Skin epidermis (tissue), 12 donors: ENCODE measurements at regions not wholly inside any gene's neighbourhood (a gene's known extent, or its start where the extent isn't known, plus 50 kb on each side); places are given as distances from the start of the nearest gene placed in this dataset.
"Not testable (repeated sequence)": the region's sequence is repeated elsewhere in the genome, so short reads cannot be mapped to it uniquely, and the experiment has no call there.

Experiments
- H3K27ac ChIP-seq, 21 experiments: fragments of 200-600 bp; sonication (generic) in 11 of 21; one replicate each; pipeline ENCODE4 v1.5.0; 2020; ENCODE audit warnings: mild to moderate bottlenecking in 3 of 21, inconsistent platforms in 2 of 21, moderate library complexity in 2 of 21
- H3K4me3 ChIP-seq, 7 experiments: fragments of 200-600 bp; sonication (generic) in 2 of 7; one replicate each; pipeline ENCODE4 v1.5.0; 2020; ENCODE audit warnings: inconsistent platforms in 2 of 7, mild to moderate bottlenecking in 2 of 7, moderate library complexity in 1 of 7

DNA sequence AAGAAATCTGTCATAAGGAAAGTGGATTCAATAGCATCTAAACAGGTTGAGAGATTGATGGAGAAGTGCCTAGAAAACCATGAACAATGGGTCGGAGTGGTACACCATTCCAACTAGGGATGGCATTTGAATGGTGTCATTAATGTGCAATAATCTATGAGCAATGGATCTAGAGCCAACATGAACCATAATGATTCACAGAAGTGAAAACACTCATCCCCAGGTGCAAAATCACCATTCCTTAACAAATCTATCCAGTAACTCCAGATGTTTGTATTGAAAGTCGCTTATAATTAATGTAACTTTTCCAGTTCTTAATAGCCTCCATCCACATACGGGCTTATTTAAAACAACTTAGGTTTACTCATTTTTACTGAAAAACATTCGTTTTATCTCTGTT lies 201.3 kb upstream of the ADGRL4 start:
- Histone ChIP-seq H3K4me3 (no peak overlapping the region), H3K27ac (no peak overlapping the region)

DNA sequence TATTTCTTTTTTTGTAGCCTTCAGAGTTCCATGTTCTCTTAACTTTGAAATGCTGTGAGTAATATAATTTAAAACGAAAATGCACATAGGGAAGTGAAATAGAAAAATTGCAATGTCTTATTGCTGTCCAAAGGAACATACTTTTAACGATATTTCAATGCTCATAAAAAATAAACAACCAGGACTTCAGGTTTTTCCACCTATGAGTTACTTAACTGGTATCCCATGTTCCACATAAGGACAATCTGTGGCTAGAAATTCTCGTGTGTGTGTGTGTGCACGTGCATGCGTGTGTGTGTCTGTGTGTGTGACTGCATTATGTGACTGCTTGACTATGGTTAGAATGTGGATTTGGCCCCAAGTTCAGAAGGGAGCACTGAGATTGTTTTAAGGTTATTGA lies 200.8 kb upstream of the ADGRL4 start:
- H3K27ac ChIP-seq = no peak overlapping the region

DNA sequence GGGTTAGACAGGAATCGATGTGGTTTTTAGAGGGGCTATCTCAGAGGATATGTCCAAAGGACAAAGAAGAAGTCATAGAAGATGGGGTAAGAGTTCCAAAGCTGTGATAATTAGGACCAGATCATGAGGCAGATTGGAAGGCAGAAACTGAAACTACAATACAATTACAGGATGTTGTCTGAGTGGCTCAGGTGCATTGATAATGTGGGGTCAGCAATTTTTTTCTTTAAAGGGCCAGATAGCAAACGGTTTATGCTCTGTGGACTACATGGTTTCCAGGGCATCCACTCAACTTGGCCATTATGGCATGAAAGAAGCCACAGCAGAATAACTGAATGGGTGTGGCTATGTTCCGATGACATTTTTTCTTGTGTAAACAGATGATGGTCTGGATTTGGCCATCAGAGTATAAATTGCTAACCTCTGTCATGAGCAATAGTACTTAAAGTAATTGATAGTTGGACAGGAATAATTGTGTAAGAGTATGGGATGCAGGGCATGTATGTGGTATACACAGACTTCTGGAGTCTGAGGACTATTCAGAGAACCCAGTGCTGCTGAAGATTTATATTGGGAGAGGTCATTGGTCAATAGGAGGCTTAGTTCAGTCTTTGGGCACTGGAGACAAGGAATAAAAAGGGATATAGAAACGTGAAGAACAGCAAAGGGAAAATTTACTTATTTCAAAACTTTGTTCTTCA lies 198.4 kb upstream of the ADGRL4 start:
- Histone ChIP-seq H3K4me3 (no peak overlapping the region), H3K27ac (no peak overlapping the region)

More for the DNA sequence above, 200.8 kb upstream of the ADGRL4 start:
- no peak overlapping the region for H3K4me3 ChIP-seq

DNA sequence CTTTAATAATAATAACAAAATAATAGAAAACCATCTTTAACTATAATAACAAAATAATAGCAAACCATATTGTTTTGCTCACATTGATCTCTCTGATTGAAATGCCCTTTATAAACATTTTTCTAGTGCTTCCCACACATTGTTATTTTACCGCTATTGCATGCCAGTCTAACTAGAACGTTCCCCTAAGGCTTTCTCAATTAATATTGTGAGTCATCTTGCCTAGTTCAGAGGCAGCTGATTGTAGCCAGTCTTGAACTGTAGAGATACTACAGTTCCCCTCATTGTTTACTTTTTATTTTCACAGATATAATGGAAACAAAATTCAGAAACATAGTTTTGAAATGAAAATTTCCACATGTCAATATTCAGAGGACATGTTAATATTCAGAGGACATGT lies 192.3 kb upstream of the ADGRL4 start:
- no peak overlapping the region for H3K27ac ChIP-seq
- no peak overlapping the region for H3K4me3 ChIP-seq

DNA sequence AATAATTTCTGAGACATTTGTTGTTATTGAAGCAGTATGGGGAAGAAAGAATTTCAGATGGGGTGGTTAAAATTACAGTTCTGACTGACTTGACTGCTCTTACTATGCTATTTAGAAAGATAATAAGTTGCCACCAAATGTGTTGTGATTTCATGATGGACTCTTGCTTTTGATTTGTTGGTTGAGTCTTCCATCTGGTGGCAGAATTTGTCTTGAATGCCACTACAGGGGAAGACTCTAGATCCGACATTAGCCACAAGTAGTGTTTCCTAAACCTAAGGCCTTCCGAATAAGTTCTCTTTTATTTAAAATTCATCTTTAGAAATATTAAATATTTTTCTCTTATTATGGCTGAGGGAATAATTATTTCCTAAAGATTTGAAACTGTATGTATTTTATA lies 190.9 kb upstream of the ADGRL4 start:
- no peak overlapping the region for H3K27ac ChIP-seq
- H3K4me3 ChIP-seq = no peak overlapping the region

DNA sequence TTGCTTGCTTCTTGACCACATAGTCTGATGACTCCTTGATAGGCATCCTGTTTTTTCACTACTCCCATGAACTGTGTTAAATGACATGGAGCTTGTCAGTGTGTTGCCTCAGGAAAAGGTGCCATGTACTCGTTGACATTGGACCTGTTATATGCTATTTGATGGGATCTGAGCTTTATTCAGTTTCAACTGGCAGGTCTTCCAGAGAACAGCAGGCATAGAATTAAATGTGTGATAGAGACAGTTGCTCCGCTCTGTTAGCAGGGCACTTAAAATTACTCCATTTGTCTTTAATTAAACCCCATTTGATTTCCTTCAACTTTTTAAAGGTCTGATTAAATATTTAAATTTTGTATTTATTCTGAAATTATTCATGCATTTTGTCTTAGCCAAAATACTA lies 189.7 kb upstream of the ADGRL4 start:
- no peak overlapping the region for H3K27ac ChIP-seq
- no peak overlapping the region for H3K4me3 ChIP-seq

DNA sequence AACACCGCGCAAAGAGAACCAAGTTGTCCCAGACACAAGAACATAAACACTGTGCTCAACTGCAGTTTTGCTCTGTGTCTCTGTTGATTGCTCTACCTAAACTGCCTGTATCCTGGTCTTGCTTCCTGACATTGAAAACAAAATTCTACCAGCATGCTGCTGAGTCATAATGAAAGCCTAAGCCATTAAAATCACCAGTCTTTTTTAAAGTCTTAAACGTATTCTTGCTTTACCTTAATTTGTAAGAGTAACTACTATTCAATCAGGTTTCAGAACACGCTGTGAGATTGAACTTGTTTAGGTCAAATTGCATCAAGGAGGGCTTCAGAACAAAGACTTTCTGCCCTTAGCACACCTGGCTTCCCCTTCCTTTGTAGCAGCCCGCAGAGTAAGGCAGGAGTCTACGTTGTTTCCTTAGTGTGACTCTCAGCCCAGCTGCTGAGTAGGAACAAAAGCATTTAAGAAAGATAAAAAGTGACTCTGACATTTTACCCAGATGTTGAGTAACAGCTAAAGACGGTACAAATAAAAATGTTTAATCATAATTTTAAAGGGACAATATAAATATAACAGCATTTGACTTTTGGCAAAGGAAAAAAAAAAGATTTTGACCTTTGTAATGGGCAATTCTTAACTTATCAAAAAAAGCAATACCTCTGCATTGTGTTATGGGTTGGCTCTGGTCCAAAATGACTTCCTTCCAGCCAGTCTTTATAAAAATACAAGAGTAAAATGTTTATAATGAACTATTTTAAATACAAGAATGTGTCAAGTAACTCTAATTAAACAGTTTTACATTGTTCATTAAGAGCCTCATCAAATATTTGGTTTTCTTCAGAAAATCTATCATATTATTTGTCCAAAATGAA lies 186.9 kb upstream of the ADGRL4 start:
- Histone ChIP-seq H3K27ac (peak overlapping the region in 1 of 21 experiments; percentile 56), H3K4me3 (no peak overlapping the region)

DNA sequence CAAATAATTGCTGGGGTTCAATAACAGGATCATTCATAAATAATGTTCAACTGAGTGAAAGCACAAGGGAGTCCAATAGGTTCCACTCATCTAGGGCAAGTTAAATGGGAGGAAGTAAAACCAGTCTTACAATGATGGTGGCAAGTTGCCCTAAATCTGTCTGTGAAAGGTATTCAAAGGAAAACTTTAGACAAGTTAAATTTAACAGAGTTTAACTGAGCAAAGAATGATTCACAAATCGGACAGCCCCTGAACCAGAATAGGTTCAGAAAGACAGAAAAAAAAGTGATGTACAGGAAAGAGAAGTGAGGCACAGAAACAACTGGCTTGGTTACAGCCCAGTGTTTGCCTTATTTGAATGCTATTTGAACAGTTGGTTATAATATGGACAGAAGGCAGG lies 183.5 kb upstream of the ADGRL4 start:
- H3K27ac ChIP-seq = no peak overlapping the region
- H3K4me3 ChIP-seq = no peak overlapping the region

DNA sequence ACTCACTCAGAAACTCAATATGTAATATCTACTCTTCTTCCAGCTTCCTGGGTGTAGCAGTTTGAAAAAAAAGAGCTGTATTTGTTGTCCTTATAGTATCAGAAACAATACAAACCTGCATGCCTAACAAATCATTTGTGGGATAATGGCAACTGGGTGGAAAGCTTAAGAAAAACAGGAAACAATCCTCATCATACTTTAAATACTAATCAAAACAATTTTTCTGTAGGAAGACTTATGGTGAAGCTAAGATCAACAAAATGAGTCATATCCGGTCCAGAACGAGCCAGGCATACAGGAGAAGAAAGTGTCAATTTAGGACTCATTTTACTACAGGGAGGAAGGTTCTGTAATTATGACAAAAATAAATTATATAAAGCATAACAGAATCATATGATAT lies 181.8 kb upstream of the ADGRL4 start:
- Histone ChIP-seq H3K4me3 (no peak overlapping the region), H3K27ac (peak overlapping the region in 2 of 21 experiments; percentile 43 to 54)

DNA sequence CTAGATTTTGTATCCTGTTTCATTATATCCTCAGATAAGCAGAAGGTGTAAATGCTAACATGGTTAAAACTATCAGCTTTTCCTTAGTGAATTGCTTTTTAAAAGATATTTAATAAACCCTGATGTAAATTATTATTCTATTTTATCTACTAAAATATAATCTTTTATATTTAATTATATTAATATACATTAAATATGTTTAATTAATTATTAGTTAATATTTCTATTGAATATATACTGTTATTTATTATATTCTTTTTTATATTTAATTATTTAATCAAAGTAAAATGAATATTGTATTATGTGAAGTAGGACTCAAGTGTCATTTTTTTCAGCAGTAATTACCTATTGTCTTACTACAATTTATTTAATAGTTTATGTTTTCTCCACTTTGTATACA lies 179.7 kb upstream of the ADGRL4 start:
- Histone ChIP-seq H3K27ac (peak overlapping the region in 2 of 21 experiments; percentile 64 to 65), H3K4me3 (peak overlapping the region in 1 of 7 experiments; percentile 3)

DNA sequence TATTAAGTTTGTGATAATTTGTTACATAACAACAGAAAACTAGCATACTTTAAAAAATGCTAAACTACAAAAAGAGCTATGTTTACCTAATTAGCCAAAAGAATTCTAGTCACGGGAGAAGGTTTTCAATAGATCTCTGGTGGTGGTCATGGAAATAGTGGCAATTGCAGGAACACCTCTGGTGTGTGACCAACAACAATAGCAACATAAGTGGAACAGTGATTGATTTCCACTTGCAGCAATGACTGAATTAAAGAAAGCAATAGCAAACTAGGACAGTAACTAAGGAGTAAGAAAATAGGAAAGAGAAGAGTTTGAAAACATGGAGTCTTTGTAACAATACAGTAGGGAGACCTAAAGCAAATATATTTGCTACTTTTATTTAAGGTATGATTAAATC lies 171.3 kb upstream of the ADGRL4 start:
- H3K4me3 ChIP-seq = no peak overlapping the region
- H3K27ac ChIP-seq = no peak overlapping the region

DNA sequence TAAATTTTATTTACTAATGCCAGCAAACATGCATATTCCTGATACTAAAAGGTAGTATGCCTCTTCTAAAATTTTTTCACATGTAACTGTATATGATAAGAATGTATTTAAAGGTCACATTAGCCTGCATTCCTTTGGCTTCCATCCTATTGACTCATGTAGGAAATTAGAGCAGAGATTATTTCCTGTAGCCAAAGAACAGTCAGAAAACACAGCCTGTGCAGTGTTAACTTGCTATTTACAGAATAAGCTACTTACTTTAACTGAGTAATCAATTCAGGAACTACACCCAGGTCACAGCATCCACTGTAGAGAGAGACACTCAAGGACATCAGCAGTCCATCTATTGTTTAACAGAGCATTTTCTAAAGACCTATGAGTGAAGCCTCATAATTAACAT lies 154.5 kb upstream of the ADGRL4 start:
- no peak overlapping the region for H3K27ac ChIP-seq
- H3K4me3 ChIP-seq = no peak overlapping the region

DNA sequence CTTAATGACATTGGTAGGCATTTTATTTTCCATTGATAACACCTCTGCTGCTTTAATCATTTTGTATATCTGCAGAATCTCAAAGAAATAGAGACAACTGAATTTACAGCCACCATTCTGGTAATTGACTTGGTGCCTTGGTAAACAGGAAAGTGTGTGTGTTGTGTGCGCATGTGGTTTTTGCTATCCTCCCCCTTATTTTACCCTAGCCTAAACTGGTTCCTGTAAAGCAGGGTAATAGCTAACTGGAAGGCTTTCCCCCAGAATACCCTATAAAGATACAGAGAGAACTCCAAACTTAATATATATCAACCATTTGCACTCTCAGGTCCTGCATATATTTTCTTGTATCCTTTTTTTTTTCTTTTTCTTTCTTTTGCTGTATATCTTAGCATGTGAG lies 149.5 kb upstream of the ADGRL4 start:
- H3K4me3 ChIP-seq = no peak overlapping the region

DNA sequence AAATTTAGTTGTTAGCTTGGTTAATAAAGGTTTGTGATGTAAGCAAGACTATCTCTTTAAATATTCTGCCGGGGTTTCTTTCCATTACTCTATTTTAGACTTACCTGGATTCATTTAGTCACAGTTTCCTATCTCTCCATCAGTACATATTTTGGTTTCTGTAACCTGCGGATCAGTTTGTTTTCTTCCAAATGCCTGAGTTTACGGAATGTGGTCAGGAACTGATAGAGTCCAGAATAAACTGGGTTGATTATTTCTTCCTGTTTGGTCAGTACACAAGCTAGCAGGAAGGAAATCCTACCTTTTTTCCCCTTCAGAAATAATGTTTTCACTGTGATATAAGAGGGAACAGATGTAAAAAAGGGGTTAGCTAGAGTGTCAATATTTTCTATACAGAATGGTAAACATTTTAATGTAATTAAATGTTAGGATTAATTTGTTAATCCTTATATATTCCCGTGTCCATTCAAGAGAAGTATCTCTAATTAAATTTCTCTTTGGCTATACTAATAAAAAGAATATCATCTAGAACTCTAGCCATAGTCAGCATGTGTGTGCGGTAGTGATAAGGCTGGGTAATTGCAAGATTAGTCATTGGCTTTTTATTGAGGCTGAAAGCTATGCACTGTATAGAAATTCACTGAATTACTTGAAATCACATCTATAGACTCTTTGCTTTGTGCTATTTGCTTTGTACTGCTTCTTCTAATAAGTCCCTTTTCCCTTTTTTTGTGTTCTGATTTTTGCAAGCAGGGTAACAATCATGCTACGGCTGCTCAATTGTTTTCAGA lies 144.7 kb upstream of the ADGRL4 start:
- Histone ChIP-seq H3K4me3 (no peak overlapping the region), H3K27ac (no peak overlapping the region)

More for the DNA sequence above, 149.5 kb upstream of the ADGRL4 start:
- H3K27ac ChIP-seq = no peak overlapping the region

DNA sequence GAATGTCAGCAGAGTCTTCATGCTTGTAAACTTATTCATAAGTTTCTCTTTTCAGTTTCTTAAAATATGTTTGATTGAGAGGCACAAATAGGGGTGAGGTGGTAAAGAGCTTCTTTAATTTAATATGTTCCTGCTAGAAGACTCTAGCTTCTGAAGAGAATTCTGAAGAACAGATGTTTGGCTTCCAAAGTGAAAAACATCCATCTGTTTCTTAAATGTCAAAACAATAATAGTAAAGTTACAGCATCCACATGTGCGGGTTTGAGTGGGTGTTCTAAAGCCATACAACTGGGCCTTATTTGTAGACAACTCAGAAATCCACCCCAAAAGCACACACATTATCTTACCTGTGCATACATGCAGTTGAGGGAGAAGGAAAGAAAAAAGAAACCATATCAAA lies 144.0 kb upstream of the ADGRL4 start:
- no peak overlapping the region for H3K4me3 ChIP-seq
- H3K27ac ChIP-seq = no peak overlapping the region

DNA sequence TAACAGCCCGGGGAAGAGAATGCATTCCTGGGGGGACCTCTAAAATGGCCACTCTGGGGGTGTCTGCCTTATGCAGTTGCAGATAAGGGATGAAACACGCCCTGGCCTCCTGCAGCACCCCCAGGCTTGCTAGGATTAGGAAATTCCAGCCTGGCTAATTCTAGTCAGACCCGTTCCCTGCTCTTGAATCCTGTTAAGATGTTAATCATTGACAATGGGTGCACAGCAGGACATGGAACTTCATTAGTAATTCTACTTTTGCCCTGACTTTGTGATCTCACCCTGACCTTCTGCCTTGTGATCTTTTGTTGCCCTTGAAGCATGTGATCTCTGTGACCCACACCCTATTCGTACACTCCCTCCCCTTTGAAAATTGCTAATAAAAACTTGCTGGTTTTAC lies 131.7 kb upstream of the ADGRL4 start:
- H3K4me3 ChIP-seq, H3K27ac ChIP-seq: not testable (repeated sequence)

DNA sequence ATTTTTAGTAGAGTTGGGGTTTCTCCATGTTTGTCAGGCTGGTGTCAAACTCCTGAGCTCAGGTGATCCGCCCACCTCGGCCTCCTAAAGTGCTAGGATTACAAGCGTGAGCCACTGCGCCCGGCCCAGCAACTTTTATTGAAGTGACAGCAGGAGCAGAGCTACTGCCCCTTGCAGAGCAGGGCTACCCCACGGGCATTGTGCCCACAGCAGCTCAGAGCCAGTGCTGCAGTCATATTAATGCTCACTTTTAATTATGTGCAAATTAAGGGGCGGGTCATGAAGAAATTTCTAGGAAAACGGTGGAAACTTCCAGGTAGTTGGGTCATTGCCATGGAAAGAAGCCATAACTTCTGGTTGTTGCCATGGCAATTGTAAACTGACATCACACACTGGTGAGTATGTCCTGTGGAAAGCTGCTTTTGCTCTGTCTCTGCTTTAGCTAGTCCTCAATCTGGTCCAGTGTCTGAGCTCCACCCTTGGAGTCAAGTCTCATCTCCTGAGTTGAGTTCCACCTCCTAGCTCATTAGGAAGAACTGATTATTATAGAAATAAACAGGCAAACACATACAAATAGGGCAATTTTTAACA lies 127.3 kb upstream of the ADGRL4 start:
- H3K4me3 ChIP-seq = no peak overlapping the region
- no peak overlapping the region for H3K27ac ChIP-seq

DNA sequence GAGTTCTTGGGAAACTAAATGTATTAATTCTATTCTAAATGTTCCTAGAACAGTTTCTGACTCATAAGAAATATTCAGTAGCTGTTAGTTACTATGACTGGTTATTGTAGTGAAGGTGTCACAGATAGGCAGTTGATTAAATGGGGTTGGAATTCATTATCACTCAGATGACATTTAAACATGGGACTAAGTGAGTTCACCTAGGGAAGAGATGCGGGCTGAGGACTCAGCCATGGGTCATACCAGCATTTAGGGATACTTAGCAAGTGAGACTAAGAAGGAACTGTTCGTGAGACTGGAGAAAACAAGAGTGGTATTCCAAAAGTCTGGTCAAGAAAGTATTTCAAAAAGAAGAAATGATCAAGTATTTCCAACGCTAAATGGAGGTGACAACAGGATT lies 125.1 kb upstream of the ADGRL4 start:
- H3K27ac ChIP-seq = no peak overlapping the region

DNA sequence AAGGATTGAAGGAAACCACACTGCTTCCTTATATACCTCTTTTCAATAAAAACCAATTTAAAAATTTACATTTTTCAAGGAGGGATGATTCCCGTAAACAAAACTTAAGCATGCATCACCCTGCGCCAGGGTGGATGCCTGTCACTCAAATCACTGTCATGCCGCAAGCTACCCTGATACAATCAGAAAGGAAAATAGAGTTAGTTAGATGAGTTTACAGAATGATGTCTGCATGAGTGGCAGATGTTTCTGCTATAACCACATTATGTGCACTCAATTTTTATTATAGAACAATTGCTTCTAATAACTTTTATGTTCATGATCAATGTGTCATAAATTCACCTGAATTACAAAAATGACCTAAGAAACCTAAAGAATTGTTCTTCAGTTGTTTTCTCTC lies 123.4 kb upstream of the ADGRL4 start:
- Histone ChIP-seq H3K4me3 (no peak overlapping the region), H3K27ac (no peak overlapping the region)

More for the DNA sequence above, 125.1 kb upstream of the ADGRL4 start:
- no peak overlapping the region for H3K4me3 ChIP-seq

DNA sequence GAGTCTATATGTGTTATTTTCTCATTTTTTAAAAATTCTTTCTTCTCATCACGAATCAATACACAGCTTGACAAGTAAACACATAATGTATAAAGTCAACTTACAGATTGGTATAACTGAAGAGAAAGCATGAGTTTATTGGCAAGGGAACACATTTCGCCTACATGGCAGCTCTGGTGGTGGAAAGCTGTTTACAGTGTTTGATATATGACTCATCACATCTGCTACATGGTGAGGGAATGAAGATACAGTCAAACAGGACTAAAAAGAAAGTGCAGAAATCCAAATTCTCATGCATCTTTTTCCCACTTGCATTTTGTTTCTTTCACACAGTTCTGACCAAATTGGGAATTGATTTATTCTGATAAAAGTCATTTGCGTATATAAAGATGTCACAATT lies 122.2 kb upstream of the ADGRL4 start:
- no peak overlapping the region for H3K27ac ChIP-seq
- H3K4me3 ChIP-seq = no peak overlapping the region
